Kidney (tissue), 13 donors: ENCODE measurements at regions not wholly inside any gene's neighbourhood (a gene's known extent, or its start where the extent isn't known, plus 50 kb on each side); places are given as distances from the start of the nearest gene placed in this dataset.

Experiments used
- DNase-seq, 5 donors: peaks; one replicate each; pipeline ENCODE4 v3.0.0-alpha.2; 2013 to 2020
- FAIRE-seq: peaks from 2 replicates; lab custom pipeline; 2012; peaks lifted over from hg19 to GRCh38; lab: Jason Lieb, UNC
- H3K27ac ChIP-seq, 2 donors: one replicate each; pipeline ENCODE4 v1.7.0; 2013; ENCODE audit warnings: low read depth in 2 of 2, low read length in 2 of 2, inconsistent platforms in 1 of 2
- H3K27me3 ChIP-seq: one replicate; pipeline ENCODE4 v1.7.1; 2013; ENCODE audit warnings: low read length, inconsistent platforms; ENCODE audit not compliant: control insufficient read depth, insufficient read depth
- H3K36me3 ChIP-seq, 3 donors: one replicate each; pipeline versions ENCODE4 v1.7.0 to v1.7.1; 2013; ENCODE audit warnings: low read length in 3 of 3, control low read depth in 1 of 3, inconsistent platforms in 1 of 3; ENCODE audit not compliant: insufficient read depth in 3 of 3, control insufficient read depth in 2 of 3
- H3K4me1 ChIP-seq, 3 donors: one replicate each; pipeline versions ENCODE4 v1.7.0 to v1.7.1; 2013; ENCODE audit warnings: low read length in 3 of 3, inconsistent platforms in 1 of 3, low read depth in 1 of 3; ENCODE audit not compliant: control insufficient read depth in 2 of 3, insufficient read depth in 2 of 3
- H3K4me3 ChIP-seq, 3 donors: one replicate each; pipeline versions ENCODE4 v1.7.0 to v1.8.1; 2013; ENCODE audit warnings: low read length in 3 of 3, control low read depth in 1 of 3, inconsistent platforms in 1 of 3
- H3K9ac ChIP-seq, 3 donors: one replicate each; pipeline versions ENCODE4 v1.7.0 to v1.7.1; 2013; ENCODE audit warnings: low read length in 3 of 3, control low read depth in 1 of 3, inconsistent platforms in 1 of 3
- H3K9me3 ChIP-seq, 3 donors: one replicate each; pipeline versions ENCODE4 v1.7.0 to v1.7.1; 2013; ENCODE audit warnings: low read length in 3 of 3, control low read depth in 1 of 3, inconsistent platforms in 1 of 3; ENCODE audit not compliant: control insufficient read depth in 2 of 3, insufficient read depth in 1 of 3
- intact Hi-C: fragments of 100-400 bp; cut with DNase I; formaldehyde crosslinking; loops from one replicate; pipeline ENCODE4 v1.11.1; 2022
- TF ChIP-seq, protein P1 (sequence below): IDR thresholded peaks from 3 replicates; pipeline ENCODE4 v1.5.1; 2012; ENCODE audit warnings: mild to moderate bottlenecking, moderate library complexity, borderline replicate concordance; ENCODE audit not compliant: insufficient read depth; ENCODE audit errors: extremely low read depth
- donor health status: control.
- donor health status: control.
- donor health status: control.
- donor health status: control.
- donor health status: control.
- donor health status: DM: yes; HTN: yes; CAD: no.
- donor health status: Normal renal cell carcinoma (clear cell type).

DNA sequence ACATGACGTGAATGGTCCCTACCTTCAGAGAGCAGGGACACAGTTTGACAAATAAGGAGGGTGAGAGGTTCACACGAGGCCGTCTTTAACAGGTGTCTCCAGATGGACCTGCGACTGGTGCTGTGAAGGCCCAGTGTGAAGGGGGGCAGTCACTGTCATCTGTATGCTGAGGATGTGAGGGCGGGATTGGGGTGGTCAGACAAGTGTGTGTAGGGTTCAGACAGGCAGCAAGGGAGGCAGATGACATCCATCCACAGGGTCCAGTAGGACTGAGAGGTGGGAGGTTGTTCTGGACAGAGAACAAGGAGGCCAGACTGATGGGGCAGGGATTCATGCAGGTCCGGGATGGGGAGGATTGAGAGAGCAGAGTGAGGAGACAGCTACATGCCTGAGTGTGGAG, 232.6 kb upstream of the GPR26 start:
- H3K27me3 ChIP-seq: no peaks in the 10 kb centered on the region
- DNase-seq: no peak
- H3K36me3 ChIP-seq: no peaks in the 10 kb centered on the region
- TF ChIP-seq, protein P1, sequence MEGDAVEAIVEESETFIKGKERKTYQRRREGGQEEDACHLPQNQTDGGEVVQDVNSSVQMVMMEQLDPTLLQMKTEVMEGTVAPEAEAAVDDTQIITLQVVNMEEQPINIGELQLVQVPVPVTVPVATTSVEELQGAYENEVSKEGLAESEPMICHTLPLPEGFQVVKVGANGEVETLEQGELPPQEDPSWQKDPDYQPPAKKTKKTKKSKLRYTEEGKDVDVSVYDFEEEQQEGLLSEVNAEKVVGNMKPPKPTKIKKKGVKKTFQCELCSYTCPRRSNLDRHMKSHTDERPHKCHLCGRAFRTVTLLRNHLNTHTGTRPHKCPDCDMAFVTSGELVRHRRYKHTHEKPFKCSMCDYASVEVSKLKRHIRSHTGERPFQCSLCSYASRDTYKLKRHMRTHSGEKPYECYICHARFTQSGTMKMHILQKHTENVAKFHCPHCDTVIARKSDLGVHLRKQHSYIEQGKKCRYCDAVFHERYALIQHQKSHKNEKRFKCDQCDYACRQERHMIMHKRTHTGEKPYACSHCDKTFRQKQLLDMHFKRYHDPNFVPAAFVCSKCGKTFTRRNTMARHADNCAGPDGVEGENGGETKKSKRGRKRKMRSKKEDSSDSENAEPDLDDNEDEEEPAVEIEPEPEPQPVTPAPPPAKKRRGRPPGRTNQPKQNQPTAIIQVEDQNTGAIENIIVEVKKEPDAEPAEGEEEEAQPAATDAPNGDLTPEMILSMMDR: no peak
- H3K27ac ChIP-seq: no peak overlapping the region
- intact Hi-C loops: no loop called here
- no peak for FAIRE-seq
- no peaks in the 10 kb centered on the region for H3K9me3 ChIP-seq
- no peak overlapping the region for H3K4me3 ChIP-seq
- no peak overlapping the region for H3K9ac ChIP-seq
- no peaks in the 10 kb centered on the region for H3K4me1 ChIP-seq

DNA sequence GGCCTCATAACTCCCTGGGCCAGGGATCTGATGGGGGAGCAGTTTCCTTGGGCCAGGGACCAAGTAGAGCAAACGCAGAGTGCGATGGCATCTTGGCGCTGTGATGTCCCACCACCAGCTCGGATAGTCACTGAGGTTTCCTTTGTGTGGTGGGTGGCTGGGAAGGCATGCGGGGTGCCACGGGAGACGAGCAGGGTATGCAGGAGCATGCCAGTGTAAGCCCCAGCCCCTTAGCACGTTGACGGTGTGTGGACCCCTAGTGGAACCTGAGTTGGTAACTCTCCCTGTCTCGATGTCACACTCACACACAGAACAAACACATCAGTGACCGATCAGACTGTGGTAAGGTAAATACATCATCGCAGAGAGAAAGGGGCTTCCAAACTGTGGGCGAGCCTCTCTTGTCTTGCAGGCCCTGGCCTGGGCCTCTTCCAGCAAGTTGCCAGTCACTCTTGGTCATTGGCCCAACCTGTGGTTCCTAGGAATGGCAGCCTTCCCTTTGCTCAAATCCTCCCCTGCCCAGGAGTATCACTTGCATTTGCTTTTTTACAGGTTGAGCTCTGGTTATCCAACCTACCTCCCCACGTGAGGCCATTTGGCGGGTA, 231.6 kb upstream of the GPR26 start:
- Histone ChIP-seq H3K4me3 (no peak overlapping the region), H3K9ac (no peak overlapping the region), H3K27me3 (no peaks in the 10 kb centered on the region), H3K9me3 (no peaks in the 10 kb centered on the region), H3K4me1 (no peaks in the 10 kb centered on the region), H3K36me3 (no peaks in the 10 kb centered on the region), H3K27ac (no peak overlapping the region)
- DNase-seq (no peak), FAIRE-seq (no peak)
- intact Hi-C loops: no loop called here
- TF ChIP-seq, protein P1: no peak

DNA sequence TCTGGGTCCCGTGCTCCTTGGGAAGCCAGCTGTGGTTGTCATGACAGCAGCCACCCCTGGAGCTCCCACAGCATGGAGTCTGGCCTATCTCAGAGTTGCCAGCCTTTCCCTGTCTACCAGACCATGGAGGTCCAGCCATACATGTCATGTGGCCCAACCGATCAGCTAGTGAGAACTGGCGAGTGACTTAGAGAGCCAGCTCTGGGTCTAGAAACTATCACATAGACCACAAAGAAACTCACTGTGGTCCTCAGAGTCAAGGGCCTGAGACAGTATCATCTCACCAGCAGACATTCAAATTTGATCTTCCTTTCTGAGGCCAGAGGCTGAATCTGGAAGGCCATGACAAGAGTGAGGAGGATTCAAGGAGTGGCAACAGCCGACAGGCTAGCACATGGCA, 223.3 kb upstream of the GPR26 start:
- no peaks in the 10 kb centered on the region for H3K36me3 ChIP-seq
- H3K4me1 ChIP-seq: no peaks in the 10 kb centered on the region
- TF ChIP-seq, protein P1: no peak
- H3K9ac ChIP-seq: no peak overlapping the region
- FAIRE-seq (no peak), DNase-seq (no peak)
- no peak overlapping the region for H3K4me3 ChIP-seq
- H3K27ac ChIP-seq: no peak overlapping the region
- H3K27me3 ChIP-seq: no peaks in the 10 kb centered on the region
- intact Hi-C loops: no loop called here
- H3K9me3 ChIP-seq: no peaks in the 10 kb centered on the region

DNA sequence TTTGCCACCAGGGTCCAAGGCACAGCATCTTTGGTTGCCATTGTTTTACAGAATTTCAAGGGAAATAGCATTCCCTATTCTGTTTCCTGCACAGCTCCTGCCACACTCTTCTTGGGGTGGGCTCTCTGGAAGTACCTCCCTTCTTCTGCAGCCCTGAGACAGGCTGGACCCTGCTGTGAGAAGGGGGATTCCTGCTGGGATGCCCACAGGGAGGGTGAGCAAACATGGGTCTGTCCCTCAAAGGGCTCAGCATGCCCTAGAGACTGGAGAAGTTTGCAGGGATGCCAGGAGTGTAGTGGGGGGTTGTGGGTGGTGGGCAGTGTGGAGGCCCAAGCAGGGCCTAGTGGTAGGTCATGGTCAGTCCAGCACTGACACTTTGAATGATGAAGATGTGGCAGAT, 222.2 kb upstream of the GPR26 start:
- no peak for DNase-seq
- Histone ChIP-seq H3K9me3 (no peaks in the 10 kb centered on the region), H3K9ac (no peak overlapping the region), H3K27ac (no peak overlapping the region), H3K27me3 (no peaks in the 10 kb centered on the region), H3K4me1 (no peaks in the 10 kb centered on the region), H3K36me3 (no peaks in the 10 kb centered on the region), H3K4me3 (no peak overlapping the region)
- TF ChIP-seq, protein P1: no peak
- intact Hi-C loops: no loop called here
- FAIRE-seq: no peak
